GM23338 (cell line): ENCODE measurements at regions not wholly inside any gene's neighbourhood (a gene's known extent, or its start where the extent isn't known, plus 50 kb on each side); places are given as distances from the start of the nearest gene placed in this dataset.

Experiments
- ATAC-seq: fragments of 200-7000 bp; cut with Tn5 transposase; 3 replicates; pipeline ENCODE4 v1.9.1; 2020
- DNase-seq: peaks from one replicate; pipeline ENCODE4 v3.0.0-alpha.2; 2015; ENCODE audit warnings: low spot score
- H2AFZ ChIP-seq: fragments of 200-600 bp; sonication (generic); 2 replicates; pipeline ENCODE4 v1.8.0; 2016; ENCODE audit warnings: antibody characterized with exemption, mild to moderate bottlenecking, moderate library complexity
- H3F3A ChIP-seq: fragments of 200-600 bp; sonication (generic); replicated peaks from 2 replicates; pipeline ENCODE4 v1.8.0; 2017; ENCODE audit warnings: antibody characterized with exemption, mixed run types, low read depth
- H3K27ac ChIP-seq: fragments of 200-600 bp; sonication (generic); 2 replicates; pipeline ENCODE4 v1.6.1; 2016; ENCODE audit warnings: low read depth
- H3K27me3 ChIP-seq: fragments of 200-600 bp; sonication (generic); 2 replicates; pipeline ENCODE4 v1.8.0; 2016; ENCODE audit warnings: mild to moderate bottlenecking, mixed run types, moderate library complexity; ENCODE audit not compliant: insufficient read depth
- H3K36me3 ChIP-seq: fragments of 200-600 bp; sonication (generic); 2 replicates; pipeline ENCODE4 v1.8.0; 2016; ENCODE audit warnings: mild to moderate bottlenecking; ENCODE audit not compliant: insufficient read depth
- H3K4me1 ChIP-seq: fragments of 200-600 bp; sonication (generic); 2 replicates; pipeline ENCODE4 v1.8.0; 2016; ENCODE audit warnings: mild to moderate bottlenecking, moderate library complexity; ENCODE audit not compliant: insufficient read depth
- H3K4me2 ChIP-seq: fragments of 200-600 bp; sonication (generic); 2 replicates; pipeline ENCODE4 v1.7.1; 2017; ENCODE audit warnings: mixed run types
- H3K4me3 ChIP-seq: fragments of 200-600 bp; sonication (generic); 2 replicates; pipeline ENCODE4 v1.6.1; 2016; ENCODE audit warnings: mixed run types
- H3K79me2 ChIP-seq: fragments of 200-600 bp; sonication (generic); replicated peaks from 2 replicates; pipeline ENCODE4 v1.8.0; 2017; ENCODE audit warnings: mild to moderate bottlenecking; ENCODE audit not compliant: insufficient read depth
- H3K9me2 ChIP-seq: fragments of 200-600 bp; sonication (generic); 2 replicates; pipeline ENCODE4 v1.8.0; 2017; ENCODE audit not compliant: insufficient read depth
- H4K20me1 ChIP-seq: fragments of 200-600 bp; sonication (generic); replicated peaks from 2 replicates; pipeline ENCODE4 v1.8.0; 2017; ENCODE audit warnings: mild to moderate bottlenecking; ENCODE audit not compliant: insufficient read depth
- H3K27ac Mint-ChIP-seq: 2 replicates; pipeline ENCODE4 v1.8.0; 2020; ENCODE audit warnings: inconsistent platforms, mild to moderate bottlenecking, moderate library complexity, mixed read lengths
- H3K27me3 Mint-ChIP-seq: 3 replicates; pipeline ENCODE4 v1.8.0; 2022; ENCODE audit warnings: low read depth, mild to moderate bottlenecking, moderate library complexity, mixed read lengths, inconsistent platforms; ENCODE audit not compliant: insufficient read depth, poor library complexity
- H3K36me3 Mint-ChIP-seq: 3 replicates; pipeline ENCODE4 v1.8.0; 2021; ENCODE audit warnings: low read depth, mild to moderate bottlenecking, inconsistent platforms, moderate library complexity, mixed read lengths
- H3K4me1 Mint-ChIP-seq: 3 replicates; pipeline ENCODE4 v1.8.0; 2020; ENCODE audit warnings: mild to moderate bottlenecking, inconsistent platforms, mixed read lengths
- H3K4me3 Mint-ChIP-seq: 3 replicates; pipeline ENCODE4 v1.8.0; 2021; ENCODE audit warnings: moderate library complexity, mild to moderate bottlenecking, inconsistent platforms, mixed read lengths
- H3K9me3 Mint-ChIP-seq: 3 replicates; pipeline ENCODE4 v1.8.0; 2020; ENCODE audit warnings: moderate library complexity, mild to moderate bottlenecking, inconsistent platforms, mixed read lengths
- CREB1 ChIP-seq: fragments of 250-450 bp; sonication (Bioruptor Pico); IDR thresholded peaks from 2 replicates; pipeline ENCODE4 v1.5.0; 2020; ENCODE audit warnings: low read depth, mild to moderate bottlenecking, moderate library complexity
- CTCF ChIP-seq, 2 experiments: fragments of 200-600 bp in 1 of 2; sonication (generic) in 1 of 2; conservative IDR thresholded peaks; 2 replicates each; pipeline versions ENCODE4 v1.5.1 to v1.6.1; 2016 to 2017; ENCODE audit warnings: antibody characterized with exemption in 2 of 2, low read depth in 2 of 2, mild to moderate bottlenecking in 2 of 2, moderate library complexity in 1 of 2
- EZH2phosphoT487 ChIP-seq: fragments of 200-600 bp; sonication (generic); IDR thresholded peaks from one replicate; pipeline ENCODE4 v1.8.1; 2018; ENCODE audit warnings: antibody characterized with exemption; ENCODE audit not compliant: unreplicated experiment
- POLR2AphosphoS5 ChIP-seq: IDR thresholded peaks from 2 replicates; pipeline ENCODE4 v1.6.1; 2016; ENCODE audit warnings: antibody characterized with exemption, low read depth
- REST ChIP-seq: IDR thresholded peaks from one replicate; pipeline ENCODE4 v1.6.1; 2018; ENCODE audit warnings: antibody characterized with exemption; ENCODE audit not compliant: unreplicated experiment
- STAT1 ChIP-seq: IDR thresholded peaks from one replicate; pipeline ENCODE4 v1.6.1; 2016; ENCODE audit warnings: antibody characterized with exemption; ENCODE audit not compliant: unreplicated experiment
- ZNF114 ChIP-seq: fragments of 250-450 bp; sonication (Bioruptor Pico); IDR thresholded peaks from 2 replicates; pipeline ENCODE4 v1.5.0; 2020; ENCODE audit warnings: mild to moderate bottlenecking, moderate library complexity
- ZNF331 ChIP-seq: fragments of 250-450 bp; sonication (Bioruptor Pico); IDR thresholded peaks from 2 replicates; pipeline ENCODE4 v1.5.0; 2020; ENCODE audit warnings: low read depth, mild to moderate bottlenecking, moderate library complexity
- ZNF462 ChIP-seq: fragments of 250-450 bp; sonication (Bioruptor Pico); IDR thresholded peaks from 2 replicates; pipeline ENCODE4 v1.5.0; 2020; ENCODE audit warnings: mild to moderate bottlenecking, moderate library complexity

GRCh38 chr13:50225193-50226155 lies 210.2 kb downstream of the KCNRG start:
- peaks cover 17% of the 10 kb centered on the region for H3K4me1 Mint-ChIP-seq
- H3K9me2 ChIP-seq, result 0 out of 2 replicates have a peak, but pooled peaks cover 5% of the 10 kb centered on the region
- H3K36me3 ChIP-seq, result no peaks in the 10 kb centered on the region
- no peak overlapping the region for H3K27ac Mint-ChIP-seq
- no peaks in the 10 kb centered on the region for H3K79me2 ChIP-seq
- no peaks in the 10 kb centered on the region for H3K36me3 Mint-ChIP-seq
- no peak for DNase-seq
- no peak overlapping the region for H3K27ac ChIP-seq
- peaks cover 8% of the 10 kb centered on the region for H3K4me1 ChIP-seq
- TF ChIP-seq CREB1 (CRISPR knock-in tag), result no peak
- TF ChIP-seq ZNF462 (CRISPR knock-in tag), result no peak
- no peak for TF ChIP-seq EZH2phosphoT487
- no peak for TF ChIP-seq STAT1
- TF ChIP-seq ZNF331 (CRISPR knock-in tag), result no peak
- TF ChIP-seq REST, result no peak
- no peak for TF ChIP-seq CTCF (conservative IDR thresholded peaks at IDR 0.05; ENCODE audit: low read depth in 2 of 2)
- TF ChIP-seq POLR2AphosphoS5, result no peak
- TF ChIP-seq ZNF114 (CRISPR knock-in tag), result no peak
- no peaks in the 10 kb centered on the region for H3F3A ChIP-seq
- no peak overlapping the region for H3K4me2 ChIP-seq
- no peaks in the 10 kb centered on the region for H4K20me1 ChIP-seq
- H3K9me3 Mint-ChIP-seq, result no peaks in the 10 kb centered on the region
- no peak for ATAC-seq
- H3K27me3 Mint-ChIP-seq, result peaks cover 5% of the 10 kb centered on the region
- no peaks in the 10 kb centered on the region for H3K27me3 ChIP-seq
- H2AFZ ChIP-seq, result no peak overlapping the region
- no peak overlapping the region for H3K4me3 Mint-ChIP-seq
- no peak overlapping the region for H3K4me3 ChIP-seq
